GM12875 (cell line): ENCODE measurements at regions not wholly inside any gene's neighbourhood (a gene's known extent, or its start where the extent isn't known, plus 50 kb on each side); places are given as distances from the start of the nearest gene placed in this dataset.

ENCODE experiments used
- H3K4me3 ChIP-seq: one replicate; pipeline ENCODE4 v1.5.1; 2011; ENCODE audit warnings: low read depth, low read length, control low read depth
- CTCF ChIP-seq: IDR thresholded peaks from 2 replicates; pipeline ENCODE4 v1.5.1; 2011; ENCODE audit warnings: low read depth, mild to moderate bottlenecking, control low read depth, inconsistent platforms, low read length, moderate library complexity, borderline replicate concordance; ENCODE audit not compliant: insufficient read depth

DNA sequence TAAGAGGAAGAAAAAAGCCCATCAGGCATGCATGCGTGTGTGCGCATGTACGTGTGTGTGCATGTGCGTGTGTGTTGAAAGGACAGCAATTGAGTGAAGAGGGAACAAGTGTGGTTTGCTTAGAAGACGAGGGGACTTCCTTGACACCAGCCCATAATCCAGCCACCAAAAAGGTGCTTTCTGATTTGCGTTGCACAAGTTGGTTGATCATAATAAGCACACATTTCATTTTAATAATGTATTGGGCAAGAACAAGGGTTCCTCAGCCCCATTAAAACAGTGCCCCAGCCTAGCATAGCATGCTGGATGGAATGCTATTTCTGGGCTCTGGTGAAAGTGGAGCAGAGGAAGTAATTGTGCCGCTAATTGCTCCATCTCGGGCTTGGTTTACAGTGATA is 493.2 kb downstream of the MIAT start:
- no peak for TF ChIP-seq CTCF
- H3K4me3 ChIP-seq = no peak overlapping the region

DNA sequence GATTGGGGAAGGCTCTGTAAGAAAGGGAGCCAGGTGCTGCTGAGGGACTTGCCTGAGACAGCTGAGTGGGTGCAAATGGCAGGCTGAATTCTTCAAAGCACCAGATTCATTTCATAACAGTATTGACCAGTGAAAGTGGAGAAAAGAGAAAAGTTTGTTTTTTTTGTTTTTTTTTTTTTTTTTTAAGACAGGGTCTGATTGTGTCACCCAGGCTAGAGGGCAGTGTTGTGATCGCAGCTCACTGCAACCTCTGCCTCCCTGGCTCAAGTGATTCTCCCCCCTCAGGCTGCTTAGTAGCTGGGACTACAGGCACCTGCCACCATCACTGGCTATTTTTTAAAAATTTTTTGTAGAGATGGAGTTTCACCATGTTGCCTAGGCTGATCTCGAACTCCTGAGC is 494.0 kb downstream of the MIAT start:
- no peak overlapping the region for H3K4me3 ChIP-seq
- TF ChIP-seq CTCF = no peak

DNA sequence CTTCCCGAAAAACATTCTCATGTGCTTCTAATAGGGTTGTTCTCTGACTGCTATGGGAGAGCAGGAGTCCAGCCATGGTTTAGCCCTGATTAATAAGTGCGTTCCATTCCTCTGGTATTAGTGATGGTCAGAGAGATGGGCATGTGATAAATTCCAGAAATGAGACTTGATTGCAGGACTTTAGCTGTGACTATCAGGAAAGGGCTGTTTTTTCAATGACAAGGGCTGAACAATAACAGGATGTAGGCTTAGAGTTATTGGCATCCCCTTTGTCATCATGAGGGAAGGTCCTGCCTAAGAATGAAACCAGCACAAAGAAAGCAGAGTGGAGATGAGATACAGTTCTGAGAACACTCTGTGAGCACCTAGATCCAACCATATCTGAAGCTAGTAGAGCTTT is 494.6 kb downstream of the MIAT start:
- H3K4me3 ChIP-seq = no peak overlapping the region
- TF ChIP-seq CTCF = no peak

DNA sequence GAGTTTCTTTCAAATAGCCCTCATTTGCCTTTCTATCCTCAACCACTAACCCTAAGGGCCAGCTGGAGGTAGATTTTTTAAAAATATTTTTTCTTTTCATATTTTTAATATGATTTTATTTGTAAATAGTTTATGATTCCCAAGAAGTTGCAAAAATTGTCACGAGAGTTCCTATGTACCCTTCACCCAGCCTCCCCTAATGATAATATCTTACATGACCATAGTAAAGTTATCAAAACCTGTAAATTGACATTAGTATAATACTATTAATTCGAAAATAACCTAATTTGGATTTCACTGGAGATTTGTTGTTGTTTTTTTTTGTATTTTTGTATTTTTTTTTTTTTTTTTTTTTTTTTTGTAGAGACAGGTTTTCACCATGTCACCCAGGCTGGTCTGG is 495.5 kb downstream of the MIAT start:
- no peak for TF ChIP-seq CTCF
- no peak overlapping the region for H3K4me3 ChIP-seq

DNA sequence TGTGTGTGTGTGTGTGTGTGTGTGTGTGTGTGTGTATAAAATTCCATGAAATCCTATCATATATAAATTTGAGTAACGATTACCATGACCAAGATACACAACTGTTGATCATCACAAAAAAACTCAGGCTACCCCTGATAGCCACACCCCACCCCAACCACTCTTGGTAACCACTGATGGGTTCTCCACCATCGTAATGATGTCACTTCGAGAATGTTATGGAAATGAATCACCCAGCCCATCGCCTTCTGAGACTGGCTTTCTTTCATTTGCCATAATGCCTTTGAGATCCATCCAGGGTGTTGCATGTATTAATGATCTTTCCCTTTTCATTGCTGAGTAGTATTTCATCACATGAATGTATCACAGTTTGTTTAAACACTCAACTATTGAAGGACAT is 496.0 kb downstream of the MIAT start:
- no peak overlapping the region for H3K4me3 ChIP-seq
- no peak for TF ChIP-seq CTCF

DNA sequence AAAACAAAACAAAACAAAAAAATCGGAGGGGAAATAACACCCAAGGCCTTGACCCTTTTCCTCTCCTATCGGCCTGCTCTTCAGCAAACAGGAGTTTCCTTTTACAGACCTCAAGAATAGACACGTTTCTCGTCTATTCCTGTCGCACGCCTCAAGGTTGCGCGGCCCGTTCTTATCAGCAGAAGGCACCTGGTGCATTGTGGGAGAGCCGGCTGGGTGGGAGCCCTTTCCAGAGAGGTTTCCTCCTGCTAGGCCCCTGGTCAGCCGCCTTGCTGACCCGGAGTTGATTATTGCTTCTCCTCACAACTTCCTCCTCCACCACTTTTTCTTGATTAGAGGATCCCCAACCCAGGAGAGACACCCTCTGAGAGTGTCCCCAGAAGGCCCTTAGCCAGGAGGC is 497.3 kb downstream of the MIAT start:
- no peak overlapping the region for H3K4me3 ChIP-seq
- TF ChIP-seq CTCF = no peak

DNA sequence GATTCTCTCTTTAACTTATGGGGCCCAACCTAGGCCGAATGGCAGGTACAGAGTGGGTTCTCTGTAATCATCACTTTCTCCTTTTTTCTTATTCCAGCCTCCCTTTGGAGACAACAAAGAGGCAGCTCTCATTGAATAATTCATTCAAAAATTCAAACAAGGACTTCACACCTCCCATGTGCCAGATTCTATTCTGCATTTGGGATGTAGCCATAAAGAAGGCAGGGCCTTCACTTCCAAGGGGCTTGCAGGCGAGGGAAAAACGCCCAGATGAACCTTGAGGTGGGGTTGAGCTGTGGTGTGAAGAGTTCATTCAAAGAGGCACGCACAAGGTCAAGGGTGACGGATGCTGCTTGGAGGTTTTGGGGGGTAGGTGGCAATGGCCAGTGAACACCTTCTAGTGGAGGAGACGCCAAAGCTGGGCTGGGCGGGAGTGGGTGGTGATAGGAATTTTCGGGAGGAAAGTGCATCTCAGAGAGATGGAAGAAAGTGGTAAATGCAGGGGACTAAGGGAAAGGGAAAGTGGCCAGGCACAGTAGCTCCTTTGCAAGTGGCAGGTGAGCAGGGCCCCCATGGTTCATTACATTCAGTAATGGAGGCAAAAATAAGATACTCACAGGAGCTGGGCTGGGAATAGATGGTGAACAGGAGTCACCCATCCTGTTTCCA is 499.6 kb downstream of the MIAT start:
- no peak overlapping the region for H3K4me3 ChIP-seq
- TF ChIP-seq CTCF = no peak
